ENCODE measurements at regions not wholly inside any gene's neighbourhood (a gene's known extent, or its start where the extent isn't known, plus 50 kb on each side); places are given as distances from the start of the nearest gene placed in this dataset.

GRCh38 chr12:62192180-62192902 is 67.9 kb upstream of the USP15 start:
- TF ChIP-seq CTCF (IDR thresholded peaks at IDR 0.05; ENCODE audit: insufficient read depth, low read length) (peak; percentile 40), POLR2AphosphoS5 (IDR thresholded peaks at IDR 0.05; ENCODE audit: low read depth) (no peak), GABPA (IDR thresholded peaks at IDR 0.05; ENCODE audit: low read depth) (no peak), REST (IDR thresholded peaks at IDR 0.05; ENCODE audit: insufficient replicate concordance, low read depth) (no peak), SPI1 (IDR thresholded peaks at IDR 0.05; ENCODE audit: borderline replicate concordance, low read depth) (no peak)
